T-helper 2 cell (primary cell): ENCODE measurements at regions not wholly inside any gene's neighbourhood (a gene's known extent, or its start where the extent isn't known, plus 50 kb on each side); places are given as distances from the start of the nearest gene placed in this dataset.
"Not testable (repeated sequence)": the region's sequence is repeated elsewhere in the genome, so short reads cannot be mapped to it uniquely, and the experiment has no call there.

Experiments used
- DNase-seq, 5 experiments: peaks; one replicate each; pipeline versions ENCODE4 v3.0.0 to v3.0.0-alpha.2; 2012 to 2022

DNA sequence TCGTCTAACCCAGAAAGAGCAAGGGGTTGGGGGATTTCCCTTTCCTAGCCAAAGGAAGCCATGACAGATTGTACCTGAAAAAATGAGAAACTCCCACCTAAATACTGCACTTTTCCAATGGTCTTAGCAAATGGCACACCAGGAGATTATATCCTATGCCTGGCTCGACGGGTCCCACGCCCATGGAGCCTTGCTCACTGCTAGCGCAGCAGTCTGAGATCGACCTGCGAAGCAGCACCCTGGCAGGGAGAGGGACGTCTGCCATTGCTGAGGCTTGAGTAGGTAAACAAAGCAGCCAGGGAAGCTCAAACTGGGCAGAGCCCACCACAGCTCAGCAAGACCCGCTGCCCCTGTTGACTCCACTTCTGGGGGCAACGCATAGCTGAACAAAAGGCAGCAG, 89.9 kb downstream of the MTERF1 start:
- not testable (repeated sequence) for DNase-seq

DNA sequence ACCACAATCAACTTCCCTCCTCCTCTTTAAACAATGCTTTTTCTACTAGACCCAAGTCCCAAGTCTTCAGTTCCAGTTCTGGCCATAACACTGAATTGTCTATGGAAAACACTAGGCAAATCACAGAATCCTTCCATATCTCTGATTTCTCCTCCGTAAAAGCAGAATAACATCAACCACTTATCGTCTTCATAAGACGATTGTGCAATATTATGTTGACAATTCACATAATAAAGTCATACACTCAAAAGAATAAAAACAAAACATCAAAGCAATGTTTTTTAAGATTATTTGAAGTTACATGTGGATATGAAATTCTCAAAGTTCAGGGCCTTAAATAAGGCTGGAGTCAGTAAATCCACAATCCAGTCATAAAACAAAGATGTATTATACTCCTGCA, 84.4 kb downstream of the MTERF1 start:
- no peak for DNase-seq

DNA sequence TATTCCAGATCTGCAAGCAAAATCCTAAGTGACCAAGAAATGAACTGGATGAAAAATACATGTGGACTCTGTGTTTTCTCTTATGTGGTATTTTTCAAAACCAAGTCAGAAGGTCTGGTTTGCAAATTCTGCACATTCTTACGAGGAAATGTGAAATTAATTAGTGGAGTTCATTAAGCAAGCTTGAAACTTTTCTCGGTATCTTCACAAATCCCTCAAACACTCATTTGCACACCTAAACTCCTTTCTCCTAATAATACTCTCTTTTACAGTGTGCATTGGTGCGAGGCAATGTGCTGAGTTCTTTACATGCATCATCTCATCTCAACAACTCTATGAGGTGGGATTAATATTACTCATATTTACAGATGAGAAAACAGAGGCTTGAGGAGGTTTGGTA, 82.1 kb downstream of the MTERF1 start:
- DNase-seq = no peak

DNA sequence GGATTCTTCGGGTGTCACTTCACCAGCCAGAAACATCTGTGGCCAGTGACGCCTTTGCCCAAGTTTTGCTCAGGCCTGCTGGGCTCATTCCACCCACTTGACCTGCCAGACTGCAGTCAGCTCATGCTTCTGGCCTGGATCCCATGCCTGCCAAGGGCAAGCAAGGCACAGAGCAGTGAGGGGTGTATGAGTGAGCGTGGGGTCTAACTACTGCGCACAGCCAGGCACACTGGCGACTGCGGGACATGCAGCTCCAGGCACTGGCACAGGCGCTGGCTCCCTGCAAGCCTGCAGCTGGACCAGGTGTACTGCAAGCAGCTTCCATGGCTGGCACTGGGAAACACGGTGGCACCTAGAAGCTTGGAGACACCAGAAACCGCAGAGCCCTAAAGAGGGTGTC, 80.1 kb downstream of the MTERF1 start:
- DNase-seq = no peak

DNA sequence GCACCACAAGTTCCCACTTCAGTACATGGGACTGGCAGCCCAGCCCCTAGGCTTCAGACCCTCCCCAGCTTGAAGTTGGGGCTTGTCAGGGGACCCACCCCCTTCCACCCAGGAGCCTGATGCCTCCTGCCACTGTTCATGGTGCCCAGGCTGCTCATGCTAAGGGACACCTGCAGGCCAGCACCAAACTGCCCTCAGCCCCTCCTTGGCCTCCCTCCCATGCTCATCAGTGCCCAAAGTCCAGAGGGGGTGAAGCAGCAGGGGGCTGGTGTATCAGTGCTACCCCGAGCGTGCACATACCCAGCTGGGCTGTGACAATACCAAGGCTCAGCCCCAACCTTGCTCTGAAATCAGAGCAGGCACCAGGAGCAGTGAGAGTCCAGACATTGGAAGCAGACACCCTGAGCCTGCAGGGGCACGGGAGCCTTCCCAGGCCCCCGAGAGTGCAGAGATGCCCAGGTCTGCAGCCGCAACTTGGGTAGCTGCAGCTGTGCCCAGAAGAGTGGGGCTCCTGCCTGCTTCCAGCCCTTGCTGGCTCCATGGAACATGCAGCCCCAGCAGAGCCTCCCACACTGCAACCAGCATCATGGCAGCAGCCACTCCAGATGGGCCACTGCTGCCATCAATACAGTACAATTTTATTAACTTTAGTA, 79.0 kb downstream of the MTERF1 start:
- DNase-seq = no peak

DNA sequence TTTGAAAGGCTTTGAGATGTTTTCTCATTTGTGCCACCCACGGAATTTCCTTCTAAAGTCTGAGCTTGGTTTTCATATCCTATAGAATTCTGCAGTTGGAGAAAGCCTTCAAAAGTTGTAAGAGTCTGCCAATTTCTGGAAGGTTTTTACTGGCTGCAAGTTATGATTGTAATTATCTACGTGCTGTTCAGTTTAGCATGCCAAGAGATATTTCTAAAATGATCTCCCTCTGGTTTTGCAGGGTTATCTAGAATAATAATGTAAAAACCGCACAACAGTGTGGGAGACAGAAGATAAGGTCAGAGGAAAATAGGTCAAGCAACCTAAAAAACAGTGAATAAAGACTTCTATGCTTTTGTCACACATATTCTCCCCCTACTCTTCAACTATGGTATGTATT, 69.3 kb downstream of the MTERF1 start:
- DNase-seq = no peak

DNA sequence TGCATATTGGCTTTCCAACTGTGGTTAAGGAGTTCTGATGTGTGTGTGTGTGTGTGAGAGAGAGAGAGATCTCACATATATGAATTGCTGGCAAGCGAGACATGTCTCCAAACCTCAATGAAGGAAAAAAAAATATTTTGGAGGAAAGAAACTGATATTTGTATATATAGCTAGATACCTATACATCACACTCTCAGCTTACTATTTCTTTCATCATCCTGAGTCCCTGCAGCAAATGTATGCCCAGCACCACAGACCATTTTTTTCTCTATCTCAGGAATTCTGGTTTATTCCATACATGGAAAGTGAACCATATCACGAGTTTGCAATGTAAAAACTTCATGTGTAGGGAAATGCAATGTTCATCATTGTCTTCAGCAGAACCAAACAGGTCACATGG, 68.9 kb downstream of the MTERF1 start:
- no peak for DNase-seq

DNA sequence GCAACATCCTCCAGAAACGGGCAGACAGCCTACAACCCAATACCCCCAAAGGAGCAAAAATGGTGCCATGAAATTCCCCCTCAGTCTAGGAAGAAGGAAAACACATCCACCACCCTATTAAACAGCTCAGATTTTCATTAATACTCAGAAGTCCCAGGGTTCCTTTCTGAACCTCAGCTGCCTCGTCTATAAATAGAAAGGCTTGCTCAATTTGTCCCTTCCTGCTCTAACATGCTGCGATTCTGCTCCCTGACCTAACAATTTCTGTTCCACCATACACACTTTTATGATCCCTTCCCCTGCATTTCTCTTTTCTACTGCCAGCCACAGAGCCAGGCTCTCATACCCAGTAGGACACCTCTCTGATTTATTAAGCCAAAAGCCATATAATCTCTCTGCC, 68.1 kb downstream of the MTERF1 start:
- no peak for DNase-seq

DNA sequence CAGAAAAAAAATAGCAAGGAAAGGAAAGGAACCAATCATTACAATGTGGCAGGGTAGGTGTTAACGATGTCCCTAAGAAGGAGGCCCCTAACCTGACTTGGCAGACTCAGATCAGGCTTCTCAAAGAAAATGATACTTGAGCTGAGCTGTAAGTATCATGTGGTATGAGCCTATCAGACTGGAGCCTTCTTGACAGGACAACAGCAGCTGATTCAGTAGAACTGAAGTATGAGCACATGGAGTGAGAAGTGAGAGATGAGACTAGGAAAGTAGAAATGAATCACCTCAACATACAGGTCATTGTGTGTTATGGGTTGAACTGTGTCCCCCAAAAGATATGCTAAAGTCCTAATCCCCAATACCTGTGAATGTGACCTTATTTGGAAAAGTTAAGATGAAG, 66.3 kb downstream of the MTERF1 start:
- DNase-seq = no peak
